Activated CD4-positive, CD25-positive, alpha-beta regulatory T cell treated with anti-CD3 and anti-CD28 coated beads, Interleukin-2, amount 50 U/mL, for 16 hours (primary cell): ENCODE measurements at regions not wholly inside any gene's neighbourhood (a gene's known extent, or its start where the extent isn't known, plus 50 kb on each side); places are given as distances from the start of the nearest gene placed in this dataset.

Experiments
- DNase-seq: peaks from one replicate; pipeline ENCODE4 v3.0.0-alpha.2; 2020; ENCODE audit warnings: low read depth, low spot score

DNA sequence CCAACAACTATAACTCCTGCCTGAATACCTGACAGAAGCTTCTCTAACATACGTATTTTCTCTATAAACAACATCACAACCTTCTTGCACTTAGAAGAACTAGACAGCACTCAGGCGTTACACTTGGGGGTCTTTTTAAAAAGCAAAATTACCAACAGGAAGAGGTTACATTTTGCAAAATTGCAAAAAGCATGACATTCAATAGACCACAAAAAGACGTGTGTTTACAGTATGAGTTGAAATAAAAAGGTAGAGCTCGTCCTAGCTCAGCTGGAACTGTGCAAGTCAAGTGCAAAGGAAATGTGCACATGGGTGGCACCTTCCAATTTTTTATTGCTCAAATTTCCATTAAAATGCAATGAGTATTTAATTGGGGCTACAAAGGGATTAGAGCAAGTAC is 375.2 kb upstream of the HSFY2 start:
- no peak for DNase-seq

DNA sequence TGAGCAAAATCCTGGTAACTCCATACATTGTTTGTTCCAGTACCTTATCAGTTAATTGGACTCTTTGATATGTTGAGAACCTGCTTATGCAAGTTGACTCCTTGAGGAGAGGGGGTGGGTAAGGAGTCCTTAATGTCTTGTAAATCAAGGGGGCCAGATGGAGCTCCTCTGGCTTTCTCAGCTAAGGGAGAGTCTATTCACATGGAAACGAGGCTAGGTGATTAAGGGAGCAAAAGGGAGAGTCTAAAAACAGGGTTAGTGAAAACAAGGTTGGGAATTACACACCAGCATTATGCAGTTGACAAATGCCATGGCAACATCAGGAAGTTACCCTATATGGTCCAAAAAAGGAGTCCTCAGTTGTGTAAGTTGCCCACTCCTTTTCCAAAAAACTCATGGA is 372.8 kb upstream of the HSFY2 start:
- DNase-seq: no peak

DNA sequence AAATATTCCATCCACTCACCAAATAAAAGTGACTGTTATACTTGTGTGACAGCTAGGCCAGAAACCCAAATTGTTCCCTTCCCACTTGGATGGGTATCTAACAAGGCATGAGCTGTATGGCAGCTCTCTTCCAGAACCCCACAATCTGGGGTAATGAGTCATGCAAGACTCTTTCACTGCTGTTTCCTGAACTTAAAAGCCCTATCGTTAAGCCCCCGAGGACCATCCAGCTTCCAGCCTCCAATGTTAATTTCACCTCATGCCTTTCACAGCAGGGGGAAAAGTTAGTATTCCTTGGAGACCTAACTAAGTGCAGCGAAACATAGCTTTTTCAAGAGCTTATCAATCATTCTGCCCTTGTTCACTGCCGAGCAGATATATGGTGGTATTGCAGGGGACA is 368.6 kb upstream of the HSFY2 start:
- no peak for DNase-seq

DNA sequence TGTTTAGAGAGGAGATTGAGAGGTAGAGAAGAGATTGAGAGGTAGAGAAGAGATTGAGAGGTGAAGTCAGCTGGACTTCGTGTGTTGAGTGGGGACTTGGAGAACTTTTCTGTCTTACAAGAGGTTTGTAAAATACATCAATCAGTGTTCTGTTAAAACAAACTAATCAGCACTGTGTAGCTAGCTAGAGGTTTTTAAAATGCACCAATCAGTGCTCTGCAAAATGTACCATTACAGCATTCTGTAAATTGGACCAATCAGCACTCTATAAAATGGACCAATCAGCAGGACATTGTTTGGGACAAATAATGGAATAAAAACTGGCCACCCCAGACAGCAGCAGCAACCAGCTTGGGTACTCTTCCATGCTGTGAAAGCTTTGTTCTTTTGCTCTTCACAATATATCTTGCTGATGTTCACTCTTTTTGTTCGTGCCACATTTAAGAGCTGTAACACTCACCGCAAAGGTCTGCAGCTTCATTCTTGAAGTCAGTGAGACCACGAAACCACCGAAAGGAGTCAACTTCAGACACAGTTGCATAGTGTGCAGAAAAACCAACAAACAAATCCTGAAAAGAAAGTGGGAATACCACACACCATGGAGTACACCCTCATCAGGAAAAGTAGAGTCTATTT is 366.9 kb upstream of the HSFY2 start:
- no peak for DNase-seq

DNA sequence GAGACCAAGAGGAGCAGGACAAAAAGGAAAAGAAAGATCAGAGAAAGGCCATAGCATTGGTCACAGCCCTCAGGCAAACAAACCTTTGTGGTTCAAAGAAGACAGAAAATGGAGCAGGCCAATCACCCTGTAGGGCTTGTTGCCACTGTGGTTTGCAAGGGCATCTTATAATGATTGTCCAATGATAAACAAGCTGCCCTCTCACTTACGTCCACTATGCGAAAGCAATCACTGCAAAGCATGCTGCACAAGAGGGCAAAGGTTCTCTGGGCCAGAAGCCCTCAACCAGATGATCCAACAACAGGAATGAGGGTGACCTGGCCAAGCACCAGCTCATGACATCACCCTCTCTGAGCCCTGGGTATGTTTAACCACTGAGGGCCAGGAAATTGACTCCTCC is 360.9 kb upstream of the HSFY2 start:
- no peak for DNase-seq

DNA sequence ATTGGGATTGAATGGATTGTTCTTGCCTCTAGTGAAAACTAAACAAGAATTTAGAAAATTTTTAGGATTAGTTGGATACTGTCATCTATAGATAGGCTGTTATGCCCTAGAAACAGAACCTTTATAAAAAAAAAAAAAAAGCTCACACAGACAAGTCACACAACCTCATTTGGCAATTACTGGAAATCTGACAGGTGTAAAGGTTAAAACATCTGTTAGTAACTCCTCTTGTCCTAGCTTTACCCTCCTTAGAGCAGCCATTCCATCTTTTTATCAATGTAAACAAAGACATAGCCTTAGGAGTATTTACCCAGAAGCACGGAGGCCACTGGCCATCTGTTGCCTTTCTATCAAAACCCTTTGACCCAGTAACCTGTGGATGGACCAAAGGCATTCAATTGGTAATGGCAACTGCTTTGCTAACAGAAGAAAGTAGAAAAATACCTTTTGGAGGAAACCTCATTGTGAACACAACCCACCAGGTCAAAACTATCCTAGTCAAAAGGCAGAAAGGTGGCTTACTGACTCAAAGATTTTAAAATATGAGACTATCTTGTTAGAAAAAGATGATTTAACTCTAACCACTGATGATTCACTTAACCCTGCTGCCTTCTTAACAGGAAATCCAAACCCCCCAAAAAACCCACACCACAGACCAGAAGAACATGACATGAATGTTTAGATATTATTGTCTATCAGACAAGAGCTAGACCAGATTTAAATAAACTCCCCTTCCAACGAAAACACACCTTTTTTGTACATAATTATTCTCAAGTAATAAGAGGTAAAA is 357.2 kb upstream of the HSFY2 start:
- no peak for DNase-seq

DNA sequence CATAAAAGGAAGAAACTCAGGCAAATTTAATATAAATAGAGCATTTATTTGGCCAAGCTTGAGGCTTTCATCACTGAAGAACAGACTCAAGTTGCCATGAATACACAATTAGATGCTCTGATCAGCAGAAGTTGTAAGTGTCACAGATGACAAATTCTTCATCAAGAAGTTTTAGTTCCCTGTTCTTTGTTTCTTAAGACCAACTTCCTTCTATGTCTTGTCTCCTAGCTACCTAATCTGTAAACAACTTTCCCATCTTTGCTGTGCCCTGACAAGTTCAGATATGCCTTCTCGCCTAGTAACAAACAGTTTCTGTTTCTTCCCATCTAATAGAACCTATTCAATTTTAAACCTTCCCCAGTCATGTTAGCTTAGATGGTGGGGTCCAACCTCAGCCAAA is 353.4 kb upstream of the HSFY2 start:
- no peak for DNase-seq

DNA sequence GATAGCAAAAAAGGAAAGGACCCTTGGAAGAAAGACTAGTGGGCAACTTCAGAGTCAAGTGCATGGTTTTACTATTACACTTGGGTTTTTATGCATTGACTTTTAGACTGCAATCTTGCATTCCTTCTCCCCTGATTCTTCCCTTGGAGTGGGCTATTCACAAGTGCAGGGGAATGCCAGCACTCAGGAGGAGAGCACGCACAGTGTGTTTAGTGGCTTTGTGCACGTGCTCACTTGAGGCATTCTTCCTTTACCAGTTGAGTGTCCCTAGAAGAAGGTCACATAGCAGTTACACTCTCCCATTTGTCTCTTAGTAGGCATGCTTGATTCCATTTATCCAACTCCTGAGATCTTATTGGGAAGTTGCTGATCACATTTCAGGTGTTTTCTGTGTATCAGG is 351.1 kb upstream of the HSFY2 start:
- no peak for DNase-seq

DNA sequence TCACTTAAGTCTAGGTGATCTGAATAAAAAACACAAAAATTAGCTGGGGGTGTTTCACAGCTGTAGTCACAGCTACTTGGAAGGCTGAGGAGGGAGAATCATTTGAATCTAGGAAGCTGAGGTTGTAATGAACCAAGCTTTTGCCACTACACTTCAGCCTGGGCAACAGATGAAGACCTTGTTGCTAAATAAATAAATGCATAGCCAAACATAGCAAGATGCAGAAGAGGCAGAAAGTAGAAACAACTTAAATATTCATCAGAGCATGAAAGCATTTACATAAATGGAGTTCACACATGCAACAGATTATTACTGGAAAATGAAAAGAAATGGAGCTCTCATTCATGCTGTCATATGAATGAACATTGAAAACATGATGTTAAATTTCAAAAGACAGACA is 348.9 kb upstream of the HSFY2 start:
- DNase-seq: no peak

DNA sequence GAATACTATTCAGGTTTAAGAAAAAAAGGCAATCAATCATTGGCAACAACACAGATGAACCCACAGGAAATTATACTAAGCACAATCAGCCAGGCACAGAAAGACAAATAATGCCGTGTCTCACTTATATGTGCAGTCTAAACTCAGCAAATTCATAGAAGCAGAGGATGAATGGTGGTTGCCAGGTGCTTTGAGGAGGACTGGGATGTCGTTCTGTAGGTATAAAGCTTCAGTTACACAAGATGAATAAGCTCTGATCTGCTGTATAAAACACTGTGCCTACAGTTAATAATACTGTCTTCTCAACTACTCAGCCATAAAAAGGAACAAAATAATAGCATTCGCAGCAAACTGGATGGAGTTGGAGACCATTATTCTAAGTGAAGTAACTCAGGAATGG is 324.8 kb upstream of the HSFY2 start:
- no peak for DNase-seq

DNA sequence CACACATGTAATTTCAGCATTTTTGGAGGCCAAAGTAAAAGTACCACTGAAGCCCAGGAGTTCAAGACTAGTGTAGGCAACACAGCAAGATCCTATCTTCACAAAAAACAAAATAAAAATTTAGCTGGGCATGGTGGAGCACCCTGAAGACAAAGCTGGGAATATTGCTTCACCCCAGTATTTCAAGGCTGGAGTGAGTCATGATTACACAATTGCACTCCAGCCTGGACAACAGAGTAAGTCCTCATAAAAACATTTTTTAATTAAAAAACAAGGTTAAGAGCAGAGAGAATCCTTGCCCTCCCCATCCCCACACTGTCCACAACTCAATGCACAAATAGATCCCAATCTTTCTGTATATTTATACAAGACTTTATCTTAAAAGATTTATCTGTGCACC is 321.9 kb upstream of the HSFY2 start:
- DNase-seq: no peak

DNA sequence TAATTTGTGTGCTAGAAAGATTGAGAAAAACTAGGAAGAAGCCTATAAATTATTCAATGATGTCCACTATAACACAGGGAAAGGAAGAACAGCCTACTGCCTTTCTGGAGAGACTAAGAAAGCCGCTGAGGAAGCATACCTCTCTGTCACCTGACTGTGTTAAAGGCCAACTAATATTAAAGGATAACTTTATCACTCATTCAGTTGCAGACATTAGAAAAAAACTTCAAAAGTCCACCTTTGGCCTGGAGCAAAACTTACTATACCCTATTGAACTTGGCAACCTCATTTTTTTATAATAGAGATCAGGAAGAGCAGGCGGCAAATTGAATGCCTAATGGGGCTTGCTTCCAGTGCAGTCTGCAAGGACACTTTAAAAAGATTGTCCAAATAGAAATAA is 309.5 kb upstream of the HSFY2 start:
- no peak for DNase-seq

DNA sequence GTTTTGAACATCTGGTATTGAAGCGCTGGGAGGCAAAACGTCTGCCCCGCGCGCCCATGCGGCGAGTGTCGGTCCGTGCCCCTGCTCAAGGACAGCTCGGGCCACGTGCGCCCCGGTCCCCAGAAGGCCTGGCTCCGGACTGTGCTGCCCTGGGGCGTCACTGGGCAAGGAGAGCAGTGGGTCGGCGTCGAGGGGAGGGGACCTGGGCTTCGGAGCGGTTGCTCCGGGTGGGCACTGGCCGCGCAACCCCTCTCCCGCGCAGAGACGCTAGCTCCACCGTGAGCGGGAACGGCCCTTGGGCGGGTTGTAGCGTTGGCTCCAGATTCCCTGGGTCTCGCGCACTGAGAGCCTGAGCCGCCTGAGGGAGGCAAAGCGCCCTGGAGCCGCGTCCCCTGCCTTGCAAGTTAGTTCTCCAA is 304.2 kb upstream of the HSFY2 start:
- no peak for DNase-seq

DNA sequence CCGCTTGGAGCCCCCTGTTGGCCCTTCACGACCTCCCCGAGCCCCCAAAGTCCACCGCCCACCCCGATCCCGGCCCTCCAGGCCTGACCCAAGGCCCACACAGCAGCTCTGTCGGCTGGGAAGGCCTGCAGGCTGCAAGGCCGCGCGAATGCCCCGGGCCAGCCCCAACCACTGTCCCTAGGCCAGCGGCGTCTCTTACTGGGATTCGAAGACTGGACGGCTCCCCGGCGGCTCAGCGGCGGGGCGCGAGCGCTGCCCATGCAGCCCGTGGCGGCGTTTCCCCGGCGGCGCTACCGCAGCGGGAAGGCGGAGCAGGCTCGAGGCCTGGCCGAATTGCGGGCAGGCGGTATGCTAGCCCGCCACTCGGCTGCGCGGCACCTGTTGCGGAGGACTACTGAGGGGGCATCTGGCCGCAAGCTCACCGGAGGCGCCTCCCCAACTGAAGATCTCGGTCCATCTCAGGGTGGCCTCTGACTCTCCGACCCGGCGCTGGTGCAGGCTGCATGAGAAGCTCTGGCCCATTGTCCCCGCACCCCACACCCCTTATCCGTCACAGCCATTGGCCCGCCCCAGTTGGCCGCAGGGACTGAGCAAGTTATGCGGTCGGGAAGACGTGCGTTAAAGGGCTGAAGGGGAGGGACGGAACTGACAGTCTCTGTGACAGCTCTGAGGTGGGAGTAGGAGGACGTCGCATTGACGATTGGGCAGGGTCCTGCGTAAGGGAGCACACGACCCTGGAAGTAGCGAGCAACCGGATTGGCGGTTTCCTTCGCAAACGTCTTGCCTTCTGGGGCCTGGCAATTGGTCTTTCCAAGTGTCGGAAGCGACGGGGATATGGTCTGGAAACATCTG is 303.5 kb upstream of the HSFY2 start:
- no peak for DNase-seq

DNA sequence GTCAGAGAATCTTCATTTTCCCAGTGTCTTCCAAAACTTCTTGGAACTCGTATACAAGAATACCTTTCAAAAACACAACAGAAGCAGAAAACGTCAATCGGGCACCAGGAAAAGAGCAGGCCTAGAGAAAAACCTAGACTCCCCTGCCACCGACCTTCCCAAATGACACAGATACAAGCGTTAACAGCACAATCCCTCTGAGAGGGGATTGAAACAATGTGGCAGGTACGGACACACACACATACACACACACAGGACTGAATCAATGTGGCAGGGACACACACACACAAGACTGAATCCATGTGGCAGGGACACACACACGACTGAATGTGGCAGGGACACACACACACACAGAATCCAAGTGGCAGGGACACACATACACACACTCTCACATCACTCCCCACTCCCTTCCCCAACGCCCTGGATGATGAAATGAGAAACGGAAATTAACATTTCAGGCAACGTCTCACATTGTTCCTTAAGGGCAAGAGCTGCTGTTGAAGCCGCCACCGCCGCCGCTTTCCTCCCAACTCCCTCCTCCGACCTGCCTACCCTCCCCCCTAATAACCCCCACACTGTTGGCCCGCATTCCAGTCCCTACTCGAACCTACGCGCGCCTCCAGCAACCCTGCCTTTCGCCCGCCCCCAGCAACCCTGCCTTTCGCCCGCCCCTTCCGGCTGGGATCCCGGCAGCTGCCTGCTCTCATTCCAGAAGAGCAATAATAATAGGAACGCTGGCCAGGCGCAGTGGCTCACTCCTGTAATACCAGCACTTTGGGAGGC is 302.1 kb upstream of the HSFY2 start:
- DNase-seq: no peak

DNA sequence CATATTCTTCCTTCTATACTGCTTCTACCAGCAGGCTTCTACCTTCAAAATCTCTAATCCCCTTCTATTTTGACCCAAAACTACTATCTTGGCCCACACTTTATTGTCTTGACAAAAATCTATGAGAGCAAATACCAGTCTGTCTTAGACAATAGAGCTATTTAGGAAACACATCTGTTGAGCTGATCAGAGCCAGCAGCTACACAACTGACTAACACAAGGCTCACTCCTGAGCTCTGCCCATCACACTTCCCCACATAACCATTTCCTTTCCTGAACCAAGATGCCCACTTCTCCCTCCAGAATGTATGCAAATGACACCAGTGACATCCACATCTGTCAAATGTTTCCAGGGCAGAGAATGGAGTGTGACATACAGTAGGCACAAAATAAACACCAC is 293.9 kb upstream of the HSFY2 start:
- no peak for DNase-seq

DNA sequence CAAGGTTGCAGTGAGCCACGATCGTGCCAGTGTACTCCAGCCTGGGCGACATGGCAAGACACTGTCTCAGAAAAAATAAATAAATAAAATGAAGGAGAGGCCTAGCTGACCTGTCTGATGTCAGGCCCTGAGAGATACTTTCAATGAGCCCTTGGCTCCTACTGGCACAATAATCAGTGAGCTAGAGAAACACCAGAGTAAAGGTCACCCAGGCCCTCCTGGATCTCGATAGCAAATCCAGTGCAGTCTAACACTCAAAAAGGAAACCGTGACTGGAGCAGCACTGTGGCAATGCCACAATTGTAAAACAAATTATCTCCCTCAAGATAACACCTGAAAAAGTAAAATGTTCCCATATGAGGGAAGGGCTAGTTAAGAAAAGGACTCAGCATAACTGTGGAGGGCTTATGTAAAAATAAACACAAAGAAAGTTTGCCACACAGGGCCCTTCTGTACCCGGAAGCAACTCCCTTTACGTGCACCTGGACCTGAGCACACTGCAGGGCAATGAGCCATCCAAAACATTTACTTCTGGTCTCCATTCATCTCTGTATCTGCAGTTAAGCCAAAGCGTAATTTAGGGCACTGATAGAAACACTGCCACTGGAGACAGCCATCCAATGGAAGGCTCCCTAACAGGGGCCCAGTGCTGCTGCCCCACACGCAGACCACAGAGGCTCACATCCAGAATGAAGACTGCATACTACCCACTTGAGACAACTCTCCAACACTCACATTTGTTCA is 293.1 kb upstream of the HSFY2 start:
- no peak for DNase-seq

DNA sequence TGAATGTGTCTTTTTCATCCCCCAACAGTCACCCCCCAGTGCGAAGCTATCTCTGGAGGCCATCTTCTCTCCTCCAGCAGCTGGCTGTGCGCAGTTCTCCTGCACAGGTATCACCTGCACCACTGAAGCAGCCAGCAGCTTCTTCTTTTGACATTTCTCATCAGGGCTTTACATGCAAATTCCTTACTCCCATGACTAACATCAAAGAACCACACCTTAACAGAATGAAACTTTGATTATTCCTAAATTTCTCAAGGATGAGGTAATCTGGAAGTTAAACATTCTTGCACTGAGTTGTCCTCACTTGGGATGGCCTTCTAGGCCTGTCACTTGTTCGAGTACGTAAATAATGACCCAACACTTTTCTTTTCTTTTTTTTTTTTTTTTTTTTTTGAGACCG is 291.6 kb upstream of the HSFY2 start:
- no peak for DNase-seq

DNA sequence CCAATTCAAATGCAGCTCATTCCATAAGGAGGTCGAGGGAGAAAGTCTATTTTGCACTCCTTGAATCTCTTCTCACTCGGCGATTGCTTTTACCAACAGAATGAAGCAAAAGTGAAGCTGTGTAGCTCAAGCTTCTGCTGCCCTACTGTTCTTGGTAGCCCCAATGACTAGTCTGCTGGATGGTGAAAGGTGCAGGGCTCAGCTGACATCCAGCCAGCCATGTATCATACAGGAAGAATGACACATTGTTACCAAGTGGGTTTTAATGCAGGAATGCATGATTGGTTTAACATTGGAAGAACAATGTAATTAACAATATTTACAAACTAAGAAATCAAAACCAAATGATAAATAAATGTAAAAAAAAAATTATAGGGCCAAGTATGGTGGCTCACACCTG is 286.2 kb upstream of the HSFY2 start:
- no peak for DNase-seq

DNA sequence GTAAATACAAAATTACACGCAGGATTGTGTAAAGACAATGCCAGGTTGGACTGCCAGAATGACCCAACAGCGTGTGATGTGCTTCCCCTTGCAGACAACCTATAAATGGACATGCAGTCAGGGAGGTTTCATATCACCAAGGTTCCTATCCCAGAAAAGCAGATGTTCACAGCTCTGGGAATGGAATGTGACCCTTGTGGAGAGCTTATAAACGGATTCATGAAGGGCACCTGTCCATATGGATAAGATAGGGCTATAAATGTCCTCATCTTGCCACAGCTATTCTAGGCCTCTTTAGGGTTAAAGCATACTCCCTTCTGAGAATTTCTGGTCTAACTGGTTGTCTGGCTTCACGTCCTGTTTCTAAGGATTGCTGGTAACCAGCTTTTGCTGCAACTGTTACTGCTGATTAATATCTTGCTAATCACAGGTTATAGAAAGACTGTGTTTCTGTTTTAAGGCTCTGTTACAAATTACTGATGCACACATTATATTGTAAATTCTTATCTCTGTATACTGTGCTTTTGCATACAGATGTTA is 285.4 kb upstream of the HSFY2 start:
- DNase-seq: no peak

DNA sequence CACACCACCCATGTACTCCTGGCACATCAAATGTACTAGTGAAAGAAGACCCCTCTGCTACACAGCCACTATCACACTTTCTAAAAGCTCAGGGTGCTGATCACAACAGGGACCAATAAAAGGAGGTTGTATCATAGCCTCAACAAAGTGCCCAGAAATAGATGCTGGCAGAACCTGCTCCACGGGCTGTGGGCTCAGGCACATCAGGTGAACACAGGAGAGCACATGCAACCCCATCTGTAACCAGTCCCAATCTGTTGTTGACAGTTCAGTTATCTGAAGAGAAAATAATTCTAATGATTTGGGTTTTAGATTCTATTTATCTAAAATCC is 282.6 kb upstream of the HSFY2 start:
- no peak for DNase-seq
